ENCODE measurements at regions not wholly inside any gene's neighbourhood (a gene's known extent, or its start where the extent isn't known, plus 50 kb on each side); places are given as distances from the start of the nearest gene placed in this dataset.
A peak's percentile ranks its signal among the peaks of the same experiment; 100 is the strongest.

- in situ Hi-C loops (cut with MboI) = no loop called here
- DNase-seq (ENCODE audit: extremely low read depth in 1 of 4, low spot score in 3 of 4) (peak; percentile 28 to 72 (median 48)), ATAC-seq (peak; percentile 89), FAIRE-seq (peak; percentile 86)
- 11% methylated on average over 6 of the region's 6 CpGs for WGBS (ENCODE audit: insufficient coverage, low coverage, missing lambda C conversion rate)
- Histone ChIP-seq H3K36me3 (ENCODE audit: control insufficient read depth, insufficient read depth, low read length) (no peaks in the 10 kb centered on the region), H3K79me2 (ENCODE audit: control insufficient read depth, insufficient read depth, low read length) (no peaks in the 10 kb centered on the region), H3K27me3 (ENCODE audit: control insufficient read depth in 2 of 2, insufficient read depth in 2 of 2, low read length in 2 of 2) (no peaks in the 10 kb centered on the region), H3K9me3 (replicated peaks; ENCODE audit: control insufficient read depth, insufficient read depth, low read depth, low read length) (no peaks in the 10 kb centered on the region), H3K4me2 (ENCODE audit: insufficient read depth, low read length) (no peak overlapping the region; the same call in 1 of the 2 replicates), H3K9ac (ENCODE audit: insufficient read depth in 1 of 2, low read depth in 2 of 2, low read length in 2 of 2) (no peak overlapping the region), H3K4me1 (replicated peaks in 1 of 2; ENCODE audit: control insufficient read depth in 2 of 2, insufficient read depth in 2 of 2, low read length in 2 of 2) (peaks cover 2 to 6% of the 10 kb centered on the region in 2 experiments; a peak in 3 of 5 replicates), H4K20me1 (replicated peaks; ENCODE audit: control insufficient read depth, insufficient read depth, low read length) (no peaks in the 10 kb centered on the region), H3K9me1 (ENCODE audit: control insufficient read depth, insufficient read depth, low read length) (no peaks in the 10 kb centered on the region), H2AFZ (ENCODE audit: low read depth, low read length) (no peak overlapping the region), H3K4me3 (no peak overlapping the region), H3K27ac (ENCODE audit: extremely low read depth, low read depth, low read length) (no peak overlapping the region)
- ChIA-PET CTCF (ENCODE audit: low intra/inter-chr PET ratio) (no interaction called here), POLR2A (interaction anchor here (0.6 to 0.9 kb wide), 2 partner anchors 12 to 447 kb away, joined by 3 read pairs; no protein-coding TSS in a partner anchor)
- intact Hi-C loops (cut with micrococcal nuclease) = no loop called here
- no TSS peak for BruUV-seq (replicated peaks)
- TF ChIP-seq CBFA2T3 (IDR thresholded peaks at IDR 0.05) = peak; percentile 79
- TF ChIP-seq RCOR1 (IDR thresholded peaks at IDR 0.05; ENCODE audit: borderline replicate concordance in 1 of 2, low read depth in 2 of 2, low read length in 2 of 2) = no peak; a peak in 1 of 4 replicates
- TF ChIP-seq ZBTB12 (CRISPR knock-in tag; IDR thresholded peaks at IDR 0.05) = no peak
- no peak for TF ChIP-seq SRSF7 (optimal IDR thresholded peaks at IDR 0.05; ENCODE audit: low read depth, low read length)
- TF ChIP-seq MYC (IDR thresholded peaks at IDR 0.05; ENCODE audit: low read depth, low read length) = no peak
- no peak for TF ChIP-seq MYC (CRISPR knock-in tag; IDR thresholded peaks at IDR 0.05; ENCODE audit: borderline replicate concordance, low read depth)
- no peak for TF ChIP-seq ESRRA (IDR thresholded peaks at IDR 0.05; ENCODE audit: borderline replicate concordance, low read depth)
- no peak for TF ChIP-seq ESRRB (CRISPR knock-in tag; IDR thresholded peaks at IDR 0.05; ENCODE audit: borderline replicate concordance)
- no peak for TF ChIP-seq YY1 (IDR thresholded peaks at IDR 0.05; ENCODE audit: borderline replicate concordance in 1 of 3, control insufficient read depth in 1 of 3, extremely low read depth in 1 of 3, insufficient read depth in 3 of 3, insufficient read length in 1 of 3, insufficient replicate concordance in 2 of 3, low read depth in 1 of 3, low read length in 2 of 3)
- TF ChIP-seq PKNOX1 (IDR thresholded peaks at IDR 0.05) = no peak
- peak; percentile 71 for TF ChIP-seq FOSL1 (tag; conservative IDR thresholded peaks at IDR 0.05)
- TF ChIP-seq ZNF280B (CRISPR knock-in tag; IDR thresholded peaks at IDR 0.05) = no peak
- TF ChIP-seq, protein P1, sequence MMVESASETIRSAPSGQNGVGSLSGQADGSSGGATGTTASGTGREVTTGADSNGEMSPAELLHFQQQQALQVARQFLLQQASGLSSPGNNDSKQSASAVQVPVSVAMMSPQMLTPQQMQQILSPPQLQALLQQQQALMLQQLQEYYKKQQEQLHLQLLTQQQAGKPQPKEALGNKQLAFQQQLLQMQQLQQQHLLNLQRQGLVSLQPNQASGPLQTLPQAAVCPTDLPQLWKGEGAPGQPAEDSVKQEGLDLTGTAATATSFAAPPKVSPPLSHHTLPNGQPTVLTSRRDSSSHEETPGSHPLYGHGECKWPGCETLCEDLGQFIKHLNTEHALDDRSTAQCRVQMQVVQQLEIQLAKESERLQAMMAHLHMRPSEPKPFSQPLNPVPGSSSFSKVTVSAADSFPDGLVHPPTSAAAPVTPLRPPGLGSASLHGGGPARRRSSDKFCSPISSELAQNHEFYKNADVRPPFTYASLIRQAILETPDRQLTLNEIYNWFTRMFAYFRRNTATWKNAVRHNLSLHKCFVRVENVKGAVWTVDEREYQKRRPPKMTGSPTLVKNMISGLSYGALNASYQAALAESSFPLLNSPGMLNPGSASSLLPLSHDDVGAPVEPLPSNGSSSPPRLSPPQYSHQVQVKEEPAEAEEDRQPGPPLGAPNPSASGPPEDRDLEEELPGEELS (CRISPR knock-in tag; IDR thresholded peaks at IDR 0.05; ENCODE audit: borderline replicate concordance) = no peak
- no peak for TF ChIP-seq ZNF695 (CRISPR knock-in tag; IDR thresholded peaks at IDR 0.05)
These were observed 175.1 kb upstream of the KIT start for GRCh38 chr4:54482529-54483200.
